NCI-H1417 (cell line): ENCODE measurements at regions not wholly inside any gene's neighbourhood (a gene's known extent, or its start where the extent isn't known, plus 50 kb on each side); places are given as distances from the start of the nearest gene placed in this dataset.
"Not testable (repeated sequence)": the region's sequence is repeated elsewhere in the genome, so short reads cannot be mapped to it uniquely, and the experiment has no call there.

Source experiments
- DNase-seq, 3 experiments: peaks; one replicate each; lab custom pipeline; 2025; lab: John Stamatoyannopoulos, UW

- DNase-seq: no peak
Measured at GRCh38 chr10:36872702-36873393, 252.6 kb upstream of the ANKRD30A start.

DNA sequence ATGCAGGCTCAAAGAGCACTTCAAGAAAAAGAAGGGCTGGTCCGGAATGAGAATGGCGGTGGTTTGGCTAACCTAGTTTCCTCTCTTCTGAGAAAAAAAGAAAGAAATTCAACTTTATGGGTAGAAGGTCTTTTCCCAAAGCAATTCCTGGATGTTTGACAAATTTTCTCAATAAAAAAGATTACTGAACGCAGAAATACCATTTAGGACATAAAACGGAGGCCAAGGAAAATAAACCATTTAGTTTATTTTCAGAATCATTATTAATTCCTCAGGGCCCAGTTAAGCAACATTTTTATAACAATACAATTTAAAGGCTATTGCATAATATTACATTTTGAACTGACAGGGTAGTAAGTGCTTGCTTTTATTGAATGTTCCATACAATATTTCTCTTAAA, 284.6 kb upstream of the ANKRD30A start:
- DNase-seq: no peak

- no peak for DNase-seq
Measured at GRCh38 chr10:36837416-36837815, 288.0 kb upstream of the ANKRD30A start.

- no peak for DNase-seq
Measured at GRCh38 chr10:36819781-36820180, 305.6 kb upstream of the ANKRD30A start.

- no peak for DNase-seq
Measured at GRCh38 chr10:36817898-36818297, 307.5 kb upstream of the ANKRD30A start.

- DNase-seq: no peak
Measured at GRCh38 chr10:36808625-36809362, 316.6 kb upstream of the ANKRD30A start.

DNA sequence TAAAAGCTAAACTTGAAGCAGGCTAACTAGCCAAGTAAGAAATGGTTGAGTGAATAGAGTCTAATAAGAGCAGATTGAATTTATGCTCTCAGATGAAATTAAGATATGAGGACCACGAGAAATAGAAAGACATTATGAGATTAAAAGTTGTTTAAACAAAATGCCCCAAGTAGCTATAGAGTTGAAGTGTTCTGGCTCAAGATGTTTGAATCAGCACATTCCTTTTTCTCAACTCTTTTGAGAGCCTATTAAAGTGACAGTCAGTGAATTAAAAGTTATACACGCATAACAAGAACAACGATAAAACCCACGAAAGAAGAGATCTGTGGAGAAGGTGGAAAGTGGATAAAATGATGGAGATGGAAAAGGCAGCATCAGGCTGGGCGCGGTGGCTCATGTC, 322.2 kb upstream of the ANKRD30A start:
- DNase-seq: no peak

- DNase-seq: no peak
Measured at GRCh38 chr10:36802490-36803153, 322.8 kb upstream of the ANKRD30A start.

GRCh38 chr10:36801660-36802059, 323.7 kb upstream of the ANKRD30A start:
- no peak for DNase-seq

GRCh38 chr10:36794981-36795380, 330.4 kb upstream of the ANKRD30A start:
- DNase-seq: no peak

DNA sequence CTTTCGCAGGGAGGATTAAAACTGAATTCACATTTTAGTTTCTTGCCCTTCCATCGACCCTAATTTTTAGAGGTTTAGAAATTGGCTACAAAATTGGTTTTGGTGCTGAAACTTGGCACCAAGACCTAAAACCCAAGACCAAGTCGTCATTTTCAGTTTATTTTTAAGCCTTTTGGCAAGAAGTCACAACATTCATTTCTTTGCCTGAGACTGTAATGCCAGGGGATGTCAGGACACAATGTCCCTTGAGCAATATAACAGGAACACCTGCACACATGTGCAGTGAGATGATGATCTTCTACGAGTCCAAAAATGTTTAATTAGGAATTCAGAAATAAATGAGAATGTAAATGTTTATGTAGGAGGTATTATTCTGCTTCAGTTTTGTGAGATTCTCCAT, 335.4 kb upstream of the ANKRD30A start:
- no peak for DNase-seq

GRCh38 chr10:36788152-36788551, 337.2 kb upstream of the ANKRD30A start:
- no peak for DNase-seq

DNA sequence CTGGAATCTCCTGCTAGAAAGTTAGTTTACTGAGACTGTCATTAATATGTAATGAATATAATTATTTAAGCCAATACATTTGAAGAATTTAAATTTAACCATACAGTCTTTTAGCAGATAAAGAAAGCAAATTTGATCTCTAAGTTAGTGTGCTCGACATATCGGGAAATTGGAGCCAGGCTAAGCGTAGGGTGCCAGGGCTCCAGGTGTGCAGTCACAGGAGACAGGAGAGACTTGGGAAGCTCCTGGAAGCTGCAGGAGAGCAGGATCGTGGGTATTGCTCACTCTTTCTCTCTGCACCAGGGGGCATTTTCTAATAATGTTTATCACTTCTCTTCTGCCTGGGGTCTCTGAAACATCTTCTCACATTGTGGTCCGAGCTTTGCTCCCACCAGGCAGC, 342.0 kb upstream of the ANKRD30A start:
- no peak for DNase-seq

DNA sequence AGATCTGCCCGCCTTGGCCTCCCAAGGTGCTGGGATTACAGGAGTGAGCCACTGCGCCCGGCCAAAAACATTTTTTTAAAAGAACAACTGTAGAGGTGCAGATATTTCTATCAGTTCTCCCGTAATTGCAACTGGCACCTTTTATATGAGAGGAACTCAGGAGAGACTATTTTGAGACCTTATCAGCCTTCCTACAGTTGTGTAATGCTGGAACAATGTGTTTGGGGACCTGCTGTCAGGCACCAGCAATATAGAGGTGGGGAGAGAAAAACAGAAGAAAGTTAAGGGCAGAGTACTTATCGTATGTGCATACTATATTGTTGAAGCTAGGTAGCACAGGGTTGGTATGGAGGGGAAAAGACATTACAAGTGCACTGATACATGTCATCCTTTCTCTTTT, 343.8 kb upstream of the ANKRD30A start:
- no peak for DNase-seq

- no peak for DNase-seq
Measured at GRCh38 chr10:36780158-36780557, 345.2 kb upstream of the ANKRD30A start.

DNA sequence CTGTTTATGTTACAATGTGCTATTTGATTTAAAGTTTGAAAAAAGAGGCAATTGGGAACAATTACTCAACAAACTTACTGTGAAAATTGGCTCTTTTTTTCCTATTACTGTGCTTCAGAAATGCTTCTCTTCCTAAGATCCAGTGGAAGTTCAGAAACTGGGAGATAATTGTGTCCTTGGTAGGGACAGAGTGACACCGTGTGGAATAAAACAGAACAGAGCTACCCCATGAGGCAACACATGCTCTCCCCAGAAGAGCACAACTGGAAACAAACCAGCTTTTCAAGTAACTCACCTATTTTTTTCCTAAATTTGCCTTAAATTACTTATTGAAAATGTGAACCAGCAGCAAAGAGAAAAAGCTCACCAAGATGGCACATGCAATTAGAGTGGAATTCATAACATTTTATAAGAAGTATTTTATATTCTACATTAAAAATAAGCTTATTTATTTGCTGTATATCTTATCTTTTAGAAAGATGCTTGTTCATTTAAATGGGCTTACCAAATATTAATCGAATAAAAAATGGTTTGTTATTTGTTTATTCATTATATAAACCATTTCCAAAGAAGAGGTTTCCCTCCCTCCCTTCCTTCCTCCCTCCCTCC, 346.1 kb upstream of the ANKRD30A start:
- peak in 1 of 3 experiments; percentile 18 for DNase-seq

- no peak for DNase-seq
Measured at GRCh38 chr10:36778651-36779050, 346.7 kb upstream of the ANKRD30A start.

DNA sequence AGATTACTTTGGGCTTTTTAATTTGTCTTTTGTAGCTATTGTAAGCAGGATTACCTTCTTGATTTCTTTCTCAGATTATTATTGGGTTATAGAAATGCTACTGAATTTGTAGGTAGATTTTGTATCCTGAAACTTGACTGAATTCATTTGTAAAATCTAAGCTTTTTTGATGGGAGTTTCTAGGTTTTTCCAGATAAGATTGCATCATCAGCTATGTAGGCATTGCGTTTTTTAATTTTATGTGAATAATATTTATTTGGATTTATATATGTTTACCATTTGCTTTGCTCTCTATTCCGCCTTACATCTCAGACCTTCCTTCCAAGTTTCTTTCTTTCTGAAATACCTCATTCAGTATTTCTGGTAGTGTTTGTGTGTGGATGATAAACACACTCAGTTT, 351.7 kb upstream of the ANKRD30A start:
- DNase-seq: no peak

DNA sequence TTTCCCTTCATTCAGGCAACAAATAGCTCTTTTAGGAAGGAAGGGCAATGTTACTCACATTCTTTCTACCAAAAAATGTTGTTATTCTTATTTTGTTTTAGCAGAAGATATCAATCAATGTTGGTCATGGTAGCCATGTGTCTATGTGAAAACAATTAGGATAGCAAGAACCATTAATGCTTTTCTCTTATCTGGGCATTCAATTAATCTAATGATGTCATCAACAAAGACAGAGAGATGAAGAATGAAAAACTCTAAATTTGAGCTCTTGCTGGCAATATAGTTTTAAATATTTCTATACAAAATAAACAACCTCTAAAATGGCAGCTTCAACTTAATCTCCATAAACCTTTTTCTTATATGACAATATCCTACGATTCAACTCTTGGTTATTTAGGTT, 353.7 kb upstream of the ANKRD30A start:
- DNase-seq: no peak

DNA sequence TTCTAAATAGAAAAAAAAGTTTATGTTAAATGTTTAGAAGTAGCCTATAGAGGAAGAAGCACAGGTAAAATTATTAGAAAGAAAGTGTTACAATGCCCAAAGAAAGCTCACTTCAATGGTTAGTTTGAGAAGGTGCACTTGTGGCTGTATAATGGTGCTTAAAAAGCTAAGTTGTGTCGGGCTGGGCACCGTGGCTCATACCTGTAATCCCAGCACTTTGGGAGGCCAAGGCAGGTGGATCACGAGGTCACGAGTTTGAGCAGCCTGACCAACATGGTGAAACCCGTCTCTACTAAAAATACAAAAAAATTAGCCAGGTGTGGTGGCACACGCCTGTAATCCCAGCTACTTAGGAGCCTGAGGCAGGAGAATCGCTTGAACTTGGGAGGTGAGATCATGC, 355.7 kb upstream of the ANKRD30A start:
- DNase-seq: not testable (repeated sequence)

GRCh38 chr10:36766940-36767339, 358.5 kb upstream of the ANKRD30A start:
- DNase-seq: no peak

DNA sequence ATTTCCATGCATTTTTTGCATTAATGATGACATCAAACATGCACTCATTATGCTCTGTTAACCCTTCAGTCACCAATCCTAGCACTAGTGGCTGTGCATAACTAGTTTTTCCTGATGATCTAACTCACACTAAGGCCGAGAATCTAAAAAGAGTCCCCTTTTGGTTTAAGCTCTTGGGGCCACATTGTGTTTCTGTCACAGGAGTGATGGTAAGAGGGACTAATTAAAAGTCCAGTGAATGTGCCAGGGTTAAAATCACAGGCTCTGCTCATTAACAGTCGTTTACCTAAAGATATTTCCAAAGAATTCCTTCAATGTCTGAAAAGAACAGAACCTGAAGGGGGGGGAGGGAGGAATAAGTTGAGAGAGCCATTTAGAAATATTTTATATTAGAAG, 359.0 kb upstream of the ANKRD30A start:
- no peak for DNase-seq
